Natural killer cell treated with Interleukin-12 subunit alpha and Interleukin-12 subunit beta and Interleukin-15 and Interleukin-18, amount 100 ng/mL, for 72 hours (primary cell): ENCODE measurements at regions not wholly inside any gene's neighbourhood (a gene's known extent, or its start where the extent isn't known, plus 50 kb on each side); places are given as distances from the start of the nearest gene placed in this dataset.
"Not testable (repeated sequence)": the region's sequence is repeated elsewhere in the genome, so short reads cannot be mapped to it uniquely, and the experiment has no call there.

Experiments
- ATAC-seq, 2 donors: fragments of 150-1000 bp; cut with Tn5 transposase in 1 of 2; sonication (Bioruptor Pico), chemical (Tn5 transposase) in 1 of 2; 2 replicates each; pipeline ENCODE4 v1.10.0; 2021
- DNase-seq: peaks from one replicate; pipeline ENCODE4 v3.0.0; 2022; ENCODE audit warnings: low spot score
- H3K27ac Mint-ChIP-seq, 2 donors: 1 replicate in 1 of 2; 2 replicates in 1 of 2; pipeline ENCODE4 v1.8.0; 2022; ENCODE audit warnings: mixed read lengths in 2 of 2, mild to moderate bottlenecking in 1 of 2, moderate library complexity in 1 of 2
- H3K27me3 Mint-ChIP-seq, 2 donors: 1 replicate in 1 of 2; 2 replicates in 1 of 2; pipeline ENCODE4 v1.8.0; 2022; ENCODE audit warnings: mixed read lengths in 2 of 2
- H3K36me3 Mint-ChIP-seq: one replicate; pipeline ENCODE4 v1.8.0; 2022; ENCODE audit warnings: mixed read lengths
- H3K4me1 Mint-ChIP-seq, 2 donors: 1 replicate in 1 of 2; 2 replicates in 1 of 2; pipeline ENCODE4 v1.8.0; 2022; ENCODE audit warnings: low read depth in 2 of 2, mixed read lengths in 2 of 2, mild to moderate bottlenecking in 1 of 2
- H3K4me3 Mint-ChIP-seq: one replicate; pipeline ENCODE4 v1.8.0; 2022; ENCODE audit warnings: mixed read lengths
- H3K9me3 Mint-ChIP-seq: 2 replicates; pipeline ENCODE4 v1.8.0; 2022; ENCODE audit warnings: mixed read lengths

DNA sequence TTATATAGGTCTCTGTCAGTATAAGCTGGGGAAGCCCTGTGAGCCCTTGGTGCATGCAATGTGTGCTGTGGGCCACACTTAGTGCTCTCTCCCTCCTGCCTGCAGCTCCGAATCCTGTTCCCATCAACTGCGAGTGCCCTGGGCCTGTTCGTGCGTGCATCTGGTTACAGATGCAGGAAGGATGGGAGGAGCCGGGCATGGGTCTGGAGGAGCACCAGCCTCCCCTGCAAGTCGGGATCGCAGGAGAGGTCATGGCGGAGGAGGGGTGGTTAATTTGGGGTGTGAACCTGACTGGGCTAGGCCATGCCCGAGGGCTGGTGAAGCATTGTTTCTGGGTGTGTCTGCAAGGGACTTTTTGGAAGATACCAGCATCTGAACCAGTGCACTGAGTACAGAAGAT lies 274.6 kb upstream of the IRX4 start:
- H3K4me1 Mint-ChIP-seq = no peaks in the 10 kb centered on the region
- no peak overlapping the region for H3K4me3 Mint-ChIP-seq
- H3K27ac Mint-ChIP-seq = no peak overlapping the region
- ATAC-seq = no peak
- H3K36me3 Mint-ChIP-seq = no peaks in the 10 kb centered on the region
- H3K9me3 Mint-ChIP-seq = peaks cover 4% of the 10 kb centered on the region
- no peak for DNase-seq
- peaks cover 4 to 7% of the 10 kb centered on the region in 2 donors for H3K27me3 Mint-ChIP-seq

DNA sequence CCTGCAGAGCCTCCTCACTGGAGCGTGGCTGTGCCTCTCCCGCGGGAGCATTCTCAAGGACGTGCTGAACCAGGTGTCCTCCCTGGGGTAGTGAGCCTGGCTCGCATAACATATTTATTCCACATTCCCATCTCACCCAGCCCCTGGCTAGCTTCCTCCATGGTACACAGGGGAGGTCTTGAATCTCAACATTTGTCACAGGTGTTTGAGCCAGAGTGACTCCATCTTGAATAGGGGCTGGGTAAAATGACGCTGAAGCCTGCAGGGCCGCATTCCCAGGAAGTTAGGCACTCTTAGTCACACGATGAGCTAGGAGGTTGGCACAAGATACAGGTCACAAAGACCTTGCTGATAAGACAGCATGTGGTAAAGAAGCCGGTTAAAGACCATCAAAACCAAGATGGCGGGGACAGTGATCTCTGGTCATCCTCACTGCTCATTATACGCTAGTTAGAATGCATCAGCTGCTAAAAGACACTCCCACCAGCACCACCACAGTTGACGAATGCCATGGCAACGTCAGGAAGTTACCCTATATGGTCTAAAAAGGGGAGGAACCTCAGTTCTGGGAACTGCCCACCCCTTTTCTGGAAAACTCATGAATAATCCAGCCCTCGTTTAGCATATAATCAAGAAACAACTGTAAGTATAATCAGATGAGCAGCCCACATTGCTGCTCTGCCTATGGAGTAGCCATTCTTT lies 273.8 kb upstream of the IRX4 start:
- H3K9me3 Mint-ChIP-seq = peaks cover 3% of the 10 kb centered on the region
- DNase-seq = no peak
- peaks cover 0 to 1% of the 10 kb centered on the region in 2 donors for H3K4me1 Mint-ChIP-seq
- no peak overlapping the region for H3K4me3 Mint-ChIP-seq
- ATAC-seq = no peak
- H3K27ac Mint-ChIP-seq = no peak overlapping the region
- H3K27me3 Mint-ChIP-seq = peaks cover 3 to 4% of the 10 kb centered on the region in 2 donors
- H3K36me3 Mint-ChIP-seq = no peaks in the 10 kb centered on the region

DNA sequence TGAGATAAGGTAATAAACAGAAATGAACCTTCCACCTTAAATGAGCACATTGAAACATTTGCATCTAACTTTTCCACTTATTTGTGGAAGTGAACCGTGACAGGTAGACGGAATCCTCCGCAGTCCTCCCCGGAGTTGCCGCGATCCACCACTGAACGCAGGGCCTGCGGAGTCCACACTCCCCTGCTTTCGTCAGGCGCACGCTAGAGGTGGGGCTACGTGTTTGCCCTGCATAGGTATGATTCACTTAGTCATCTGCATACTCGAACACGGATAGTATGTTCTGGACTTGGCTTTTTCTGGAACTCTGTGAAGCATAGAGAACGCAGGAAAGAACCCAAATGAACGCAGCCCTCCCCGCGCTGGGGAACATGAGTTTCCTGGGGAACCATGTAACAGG lies 272.8 kb upstream of the IRX4 start:
- H3K4me3 Mint-ChIP-seq = no peak overlapping the region
- peaks cover 0 to 5% of the 10 kb centered on the region in 2 donors for H3K4me1 Mint-ChIP-seq
- no peaks in the 10 kb centered on the region for H3K27me3 Mint-ChIP-seq
- no peak overlapping the region for H3K27ac Mint-ChIP-seq
- no peaks in the 10 kb centered on the region for H3K36me3 Mint-ChIP-seq
- no peak for ATAC-seq
- H3K9me3 Mint-ChIP-seq = no peaks in the 10 kb centered on the region
- no peak for DNase-seq

DNA sequence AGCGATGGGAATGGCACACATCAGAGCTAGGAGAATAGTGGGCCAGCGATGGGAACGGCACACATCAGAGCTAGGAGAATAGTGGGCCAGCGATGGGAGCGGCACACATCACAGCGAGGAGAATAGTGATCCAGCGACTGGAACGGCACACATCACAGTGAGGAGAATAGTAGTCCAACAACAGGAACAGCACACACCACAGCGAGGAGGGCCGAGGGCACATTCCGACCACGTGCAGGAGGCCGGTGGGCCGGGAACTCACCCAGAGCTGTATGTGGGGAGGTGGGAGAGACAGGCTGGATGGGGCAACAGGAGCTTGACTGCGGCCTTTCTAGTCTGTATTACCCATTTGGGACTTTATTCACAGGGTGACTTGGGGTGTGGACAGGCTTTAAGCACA lies 271.1 kb upstream of the IRX4 start:
- no peaks in the 10 kb centered on the region for H3K9me3 Mint-ChIP-seq
- H3K36me3 Mint-ChIP-seq = no peaks in the 10 kb centered on the region
- no peak overlapping the region for H3K27ac Mint-ChIP-seq
- H3K27me3 Mint-ChIP-seq = no peaks in the 10 kb centered on the region
- DNase-seq (no peak), ATAC-seq (no peak)
- no peak overlapping the region for H3K4me3 Mint-ChIP-seq
- H3K4me1 Mint-ChIP-seq = peaks cover 0 to 5% of the 10 kb centered on the region in 2 donors

DNA sequence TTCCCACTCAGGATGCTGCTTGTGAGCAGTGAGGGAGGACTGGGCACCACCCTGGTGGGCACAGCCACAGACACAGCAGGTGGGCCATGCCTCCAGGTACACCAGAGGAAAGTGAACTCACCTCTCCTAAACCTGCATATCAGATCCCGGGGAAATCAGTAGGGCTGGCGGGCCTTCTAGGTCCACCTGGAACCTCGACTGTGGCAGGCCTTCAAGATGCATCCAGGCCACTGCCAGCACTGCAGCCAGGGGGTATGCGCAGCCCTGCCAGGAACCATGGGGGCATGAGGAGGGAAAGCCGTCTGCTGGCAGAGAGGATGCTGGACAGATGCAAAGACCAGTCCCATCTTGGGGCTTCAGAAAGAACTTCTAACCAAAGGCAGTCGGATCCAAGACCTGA lies 270.6 kb upstream of the IRX4 start:
- H3K9me3 Mint-ChIP-seq = no peaks in the 10 kb centered on the region
- DNase-seq (peak; percentile 35), ATAC-seq (no peak)
- H3K36me3 Mint-ChIP-seq = no peaks in the 10 kb centered on the region
- H3K4me1 Mint-ChIP-seq = peaks cover 0 to 5% of the 10 kb centered on the region in 2 donors
- no peak overlapping the region for H3K4me3 Mint-ChIP-seq
- no peaks in the 10 kb centered on the region for H3K27me3 Mint-ChIP-seq
- no peak overlapping the region for H3K27ac Mint-ChIP-seq

DNA sequence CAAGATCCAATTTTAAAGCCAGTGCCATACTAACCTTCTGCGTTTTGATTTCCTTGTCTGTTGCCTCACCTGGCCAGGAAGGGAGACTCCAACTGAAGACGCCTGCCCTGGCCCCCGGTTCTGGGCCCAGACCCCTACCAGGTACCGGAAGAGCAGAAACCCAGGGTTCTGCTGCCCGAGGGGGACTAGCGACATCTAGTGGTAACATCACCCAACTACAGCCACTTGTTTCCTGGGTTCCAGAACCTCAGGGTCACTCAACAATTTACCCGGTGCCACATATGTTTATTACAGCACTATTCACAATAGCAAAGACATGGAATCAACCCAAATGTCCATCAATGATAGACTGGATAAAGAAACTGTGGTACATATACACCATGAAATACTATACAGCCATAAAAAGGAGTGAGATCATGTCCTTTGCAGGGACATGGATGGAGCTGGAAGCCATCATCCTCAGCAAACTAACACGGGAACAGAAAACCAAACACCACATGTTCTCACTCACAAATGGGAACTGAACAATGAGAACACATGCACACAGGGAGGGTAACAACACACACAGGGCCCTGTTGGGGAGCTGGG lies 268.7 kb upstream of the IRX4 start:
- not testable (repeated sequence) for H3K27me3 Mint-ChIP-seq, H3K27ac Mint-ChIP-seq, H3K4me3 Mint-ChIP-seq, H3K9me3 Mint-ChIP-seq, H3K4me1 Mint-ChIP-seq, H3K36me3 Mint-ChIP-seq, ATAC-seq
- DNase-seq = peak; percentile 25

DNA sequence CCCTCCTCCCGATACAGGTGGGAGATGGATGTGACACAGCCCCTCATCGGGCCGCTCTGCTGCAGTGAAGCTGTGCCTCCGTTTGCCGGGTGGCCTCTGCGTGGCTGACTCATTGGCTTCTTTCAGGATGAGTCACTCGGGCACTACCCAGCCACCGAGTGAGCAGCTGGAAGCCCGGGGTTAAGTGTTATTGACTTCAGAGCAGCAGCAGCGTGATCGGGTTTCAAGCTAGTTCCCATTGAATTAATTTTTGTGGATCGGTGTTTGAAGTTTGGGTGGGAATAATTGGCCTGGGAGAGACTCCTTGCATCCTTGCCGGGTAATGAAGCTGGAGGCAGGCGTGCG lies 266.4 kb upstream of the IRX4 start:
- peak; percentile 16 for DNase-seq
- ATAC-seq = peak in 1 of 2 donors; percentile 63
- no peaks in the 10 kb centered on the region for H3K36me3 Mint-ChIP-seq
- no peak overlapping the region for H3K27ac Mint-ChIP-seq
- H3K27me3 Mint-ChIP-seq = no peaks in the 10 kb centered on the region
- peaks cover 0 to 5% of the 10 kb centered on the region in 2 donors for H3K4me1 Mint-ChIP-seq
- H3K9me3 Mint-ChIP-seq = no peaks in the 10 kb centered on the region
- H3K4me3 Mint-ChIP-seq = no peak overlapping the region

DNA sequence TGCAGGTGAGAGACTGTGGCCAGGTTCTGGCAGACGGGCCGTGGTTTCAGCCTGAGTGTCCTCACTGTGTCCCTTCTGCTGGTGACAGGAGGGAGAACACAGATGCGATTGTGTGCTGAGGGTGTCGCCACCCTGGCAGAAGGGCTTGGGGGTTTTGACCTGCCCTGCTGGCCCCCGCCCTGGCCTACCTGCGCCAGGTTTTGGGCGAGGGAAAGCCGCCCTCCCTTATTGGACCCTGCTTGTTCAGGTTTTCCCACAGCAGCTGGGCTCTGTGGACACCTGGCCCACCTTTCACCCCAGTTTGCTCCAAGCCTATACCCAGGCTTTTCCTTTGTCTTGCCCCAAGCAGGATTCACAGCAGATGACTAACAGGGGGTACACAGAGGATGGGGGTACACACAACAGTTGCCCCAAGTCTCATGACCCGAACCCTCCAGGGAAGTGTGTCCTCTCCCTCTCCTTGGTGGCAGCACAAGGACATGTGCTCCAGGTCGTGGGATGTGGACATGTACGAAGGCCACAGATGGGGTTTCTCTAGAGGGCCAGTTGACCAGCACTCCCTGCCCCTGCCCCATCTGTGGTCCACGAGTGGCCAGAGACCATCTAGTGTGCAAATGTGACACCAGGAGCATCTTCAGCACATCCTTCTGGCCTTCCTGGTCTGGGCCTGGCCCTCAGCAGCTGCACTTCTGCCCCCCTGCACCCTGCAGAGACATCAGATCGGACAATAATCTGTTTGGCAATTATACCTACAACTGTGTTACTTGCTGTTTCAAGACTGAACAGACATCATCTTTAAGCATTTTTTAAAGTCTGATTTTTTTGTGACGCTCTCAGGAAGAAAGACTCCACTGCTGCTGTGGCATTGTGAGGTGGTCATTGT lies 265.8 kb upstream of the IRX4 start:
- no peaks in the 10 kb centered on the region for H3K9me3 Mint-ChIP-seq
- no peak overlapping the region for H3K27ac Mint-ChIP-seq
- no peaks in the 10 kb centered on the region for H3K36me3 Mint-ChIP-seq
- no peaks in the 10 kb centered on the region for H3K27me3 Mint-ChIP-seq
- H3K4me3 Mint-ChIP-seq = no peak overlapping the region
- ATAC-seq (peak; percentile 4 to 50), DNase-seq (peak; percentile 47)
- H3K4me1 Mint-ChIP-seq = peaks cover 0 to 5% of the 10 kb centered on the region in 2 donors

DNA sequence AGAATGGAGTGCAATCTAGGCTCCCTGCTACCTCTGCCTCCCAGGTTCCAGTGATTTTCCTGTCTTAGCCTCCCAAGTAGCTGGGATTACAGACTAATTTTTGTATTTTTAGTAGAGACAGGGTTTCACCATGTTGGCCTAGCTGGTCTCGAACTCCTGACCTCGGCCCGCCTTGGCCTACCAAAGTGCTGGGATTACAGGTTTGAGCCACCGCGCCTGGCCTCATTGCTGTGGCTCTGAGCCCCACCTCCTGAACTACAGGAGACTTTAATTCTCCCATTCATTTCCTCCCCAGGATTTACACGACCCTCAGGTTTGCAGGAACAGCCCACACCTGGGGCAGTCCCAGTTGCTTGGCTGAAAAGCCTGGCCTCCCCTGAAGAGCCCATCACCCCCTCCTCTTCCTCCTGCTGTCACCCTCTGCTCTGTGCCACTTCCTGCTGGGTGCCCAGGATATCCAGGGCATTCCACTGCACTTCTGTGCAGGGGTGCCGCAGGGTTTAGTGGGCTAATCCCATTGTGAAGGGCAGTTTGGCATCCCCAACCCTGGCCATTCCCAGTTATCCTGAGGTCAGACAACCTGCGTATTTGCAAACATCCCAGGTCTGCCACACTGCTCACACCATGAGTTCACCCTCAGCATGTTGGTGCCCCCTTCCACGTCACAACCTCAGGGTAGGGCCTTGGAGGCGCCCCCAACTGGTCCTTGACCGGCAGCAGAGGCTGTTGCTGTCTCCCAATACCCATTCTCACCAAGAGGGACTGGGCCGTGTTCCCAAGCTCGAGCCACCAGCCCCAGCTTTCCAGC lies 265.0 kb upstream of the IRX4 start:
- Mint-ChIP-seq H3K27ac (no peak overlapping the region), H3K4me3 (no peak overlapping the region), H3K36me3 (no peaks in the 10 kb centered on the region), H3K9me3 (no peaks in the 10 kb centered on the region), H3K27me3 (no peaks in the 10 kb centered on the region), H3K4me1 (peaks cover 0 to 5% of the 10 kb centered on the region in 2 donors)
- ATAC-seq (peak; percentile 8 to 33), DNase-seq (peak; percentile 44)

DNA sequence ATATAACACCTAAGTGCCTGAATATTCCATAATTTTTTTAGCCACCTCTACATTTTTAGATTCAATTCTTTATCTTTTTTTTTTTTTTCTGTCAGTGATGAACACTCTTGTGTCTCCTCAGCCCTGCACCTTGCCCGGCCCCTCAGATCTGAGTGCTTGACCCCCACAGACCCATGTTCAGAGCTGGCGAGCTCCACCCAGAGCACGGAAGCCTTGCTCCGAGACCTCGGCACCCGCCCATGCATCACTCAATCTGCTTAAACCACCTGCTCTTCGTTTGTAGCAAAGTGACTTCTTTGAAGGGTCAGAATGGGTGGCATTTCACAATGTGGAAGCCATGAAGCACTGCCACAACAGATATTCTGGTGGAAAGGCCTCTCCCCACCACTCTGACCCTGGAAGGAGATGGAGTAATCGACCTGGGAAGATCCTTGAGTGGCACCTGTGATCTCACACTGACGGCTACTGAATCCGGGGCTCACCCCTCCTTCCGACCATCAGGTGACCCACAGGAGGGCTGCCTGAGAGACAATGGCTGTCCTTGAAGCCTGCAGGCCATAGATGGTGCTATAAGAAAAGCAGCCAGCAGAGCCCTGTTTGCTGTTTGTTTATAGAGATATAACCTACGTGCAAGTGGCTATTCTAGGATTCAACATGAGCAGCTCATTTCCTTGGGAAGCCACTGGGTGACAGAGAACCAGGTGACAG lies 261.1 kb upstream of the IRX4 start:
- H3K4me1 Mint-ChIP-seq = no peaks in the 10 kb centered on the region
- H3K36me3 Mint-ChIP-seq = no peaks in the 10 kb centered on the region
- H3K27ac Mint-ChIP-seq = no peak overlapping the region
- peaks cover 2 to 6% of the 10 kb centered on the region in 2 donors for H3K27me3 Mint-ChIP-seq
- no peak overlapping the region for H3K4me3 Mint-ChIP-seq
- no peaks in the 10 kb centered on the region for H3K9me3 Mint-ChIP-seq
- no peak for ATAC-seq
- no peak for DNase-seq

DNA sequence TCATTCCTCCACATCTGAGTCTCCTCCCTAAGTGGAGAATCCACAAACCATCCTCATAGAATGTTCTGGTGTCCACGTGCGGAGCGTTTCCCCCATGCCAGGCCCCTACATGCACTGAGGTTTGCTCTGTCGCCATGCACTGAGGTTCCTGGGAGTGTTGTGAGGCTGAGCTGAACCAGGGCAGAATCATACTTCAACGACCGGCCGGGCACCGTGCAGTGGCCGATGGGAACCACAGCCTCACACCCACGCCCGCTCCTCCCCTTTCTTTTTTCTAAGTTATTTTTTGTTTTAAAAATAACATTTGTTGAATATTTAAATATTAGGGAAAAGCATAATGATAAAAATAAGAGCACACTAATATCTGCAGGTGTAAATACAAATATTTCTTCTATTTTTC lies 260.4 kb upstream of the IRX4 start:
- DNase-seq (no peak), ATAC-seq (no peak)
- no peaks in the 10 kb centered on the region for H3K4me1 Mint-ChIP-seq
- H3K27me3 Mint-ChIP-seq = peaks cover 2 to 7% of the 10 kb centered on the region in 2 donors
- no peak overlapping the region for H3K4me3 Mint-ChIP-seq
- no peaks in the 10 kb centered on the region for H3K36me3 Mint-ChIP-seq
- no peak overlapping the region for H3K27ac Mint-ChIP-seq
- H3K9me3 Mint-ChIP-seq = no peaks in the 10 kb centered on the region

DNA sequence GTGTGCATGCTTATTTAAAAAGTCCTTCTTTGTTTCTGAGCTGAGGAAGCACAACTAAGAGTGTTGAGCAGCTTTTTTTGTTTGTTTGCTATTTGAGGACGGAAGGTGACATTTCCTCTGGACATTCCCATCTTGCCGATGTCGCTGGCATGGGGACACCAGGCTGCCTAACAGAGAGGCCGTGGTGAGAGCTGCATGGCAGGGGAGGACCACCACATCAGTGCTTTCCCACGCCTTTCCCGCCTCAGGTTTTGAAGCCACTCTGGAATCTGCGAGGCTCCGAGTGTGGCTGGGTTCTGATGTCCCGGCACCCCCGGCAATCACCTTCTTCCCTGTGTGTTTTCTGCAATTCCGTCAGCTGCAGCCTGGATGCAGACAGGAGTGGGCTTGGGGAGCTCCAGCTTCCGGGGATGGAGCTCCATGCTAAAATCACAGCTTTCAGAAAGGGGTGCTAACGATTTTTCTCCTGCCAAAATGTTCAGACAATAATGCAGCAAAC lies 259.8 kb upstream of the IRX4 start:
- Mint-ChIP-seq H3K27ac (no peak overlapping the region), H3K27me3 (peaks cover 2 to 7% of the 10 kb centered on the region in 2 donors), H3K4me3 (no peak overlapping the region), H3K4me1 (no peaks in the 10 kb centered on the region), H3K9me3 (no peaks in the 10 kb centered on the region), H3K36me3 (no peaks in the 10 kb centered on the region)
- peak; percentile 45 for DNase-seq
- ATAC-seq = no peak
